ENCODE measurements at regions not wholly inside any gene's neighbourhood (a gene's known extent, or its start where the extent isn't known, plus 50 kb on each side); places are given as distances from the start of the nearest gene placed in this dataset.

GRCh38 chr9:31908891-31909480 lies 475.5 kb upstream of the ACO1 start:
- no peak for TF ChIP-seq CTCF (IDR thresholded peaks at IDR 0.05; ENCODE audit: low read depth, low read length, poor library complexity, severe bottlenecking)
- TF ChIP-seq EZH2phosphoT487 (IDR thresholded peaks at IDR 0.05; ENCODE audit: borderline replicate concordance, low read length) = no peak

All from DOHH2 (cell line).